ENCODE measurements at regions not wholly inside any gene's neighbourhood (a gene's known extent, or its start where the extent isn't known, plus 50 kb on each side); places are given as distances from the start of the nearest gene placed in this dataset.
"Not testable (repeated sequence)": the region's sequence is repeated elsewhere in the genome, so short reads cannot be mapped to it uniquely, and the experiment has no call there.

DNA sequence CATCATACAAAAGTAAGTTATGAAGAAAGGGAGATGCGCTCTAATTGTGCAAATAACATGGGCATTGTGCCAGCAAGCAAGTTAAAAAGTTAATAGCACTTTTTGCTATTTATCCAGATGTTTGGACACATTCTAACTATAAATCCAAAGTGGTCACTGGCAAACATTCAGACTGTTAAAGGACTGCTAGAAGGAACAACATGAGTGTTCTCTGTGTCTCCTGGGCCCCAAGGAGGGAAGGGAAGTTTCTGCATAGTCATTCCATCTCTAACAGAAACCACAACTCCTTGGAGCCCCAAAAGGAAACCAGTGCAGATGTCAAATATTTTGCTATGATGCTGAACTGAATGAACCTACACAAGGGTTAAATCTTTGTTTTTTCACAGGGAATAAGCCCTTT lies 213.3 kb upstream of the HNRNPA3 start:
- DNase-seq = no peak

DNA sequence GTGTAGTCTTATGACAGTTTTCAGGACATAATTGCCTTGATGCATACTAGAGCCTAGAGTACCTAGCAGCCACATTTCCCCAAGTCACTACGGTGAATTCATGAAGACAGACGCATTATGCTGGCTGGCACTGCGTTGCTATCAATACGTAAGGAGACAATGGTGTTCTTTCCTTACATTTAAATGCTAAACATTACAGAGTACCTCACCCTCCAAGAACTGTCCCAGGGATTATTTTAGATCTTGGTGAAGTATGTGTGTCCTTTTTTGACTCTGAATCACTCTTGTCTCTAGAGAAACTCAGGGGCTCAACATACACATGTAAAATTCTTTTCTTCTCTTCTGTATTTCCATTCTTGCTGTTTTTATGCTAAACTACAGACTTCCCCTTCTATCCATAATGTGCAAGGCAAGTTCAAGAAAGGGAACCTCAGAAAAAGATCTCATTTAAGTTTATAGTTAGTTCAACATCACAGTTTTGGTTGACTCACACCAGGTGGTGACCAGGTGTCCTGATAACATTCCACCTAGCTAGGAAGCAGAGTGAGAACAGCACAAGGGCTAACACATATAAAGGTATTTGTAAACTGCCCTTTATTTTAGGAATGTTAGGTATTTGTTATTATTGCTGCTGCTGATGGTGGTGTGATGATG lies 212.4 kb upstream of the HNRNPA3 start:
- no peak for DNase-seq

DNA sequence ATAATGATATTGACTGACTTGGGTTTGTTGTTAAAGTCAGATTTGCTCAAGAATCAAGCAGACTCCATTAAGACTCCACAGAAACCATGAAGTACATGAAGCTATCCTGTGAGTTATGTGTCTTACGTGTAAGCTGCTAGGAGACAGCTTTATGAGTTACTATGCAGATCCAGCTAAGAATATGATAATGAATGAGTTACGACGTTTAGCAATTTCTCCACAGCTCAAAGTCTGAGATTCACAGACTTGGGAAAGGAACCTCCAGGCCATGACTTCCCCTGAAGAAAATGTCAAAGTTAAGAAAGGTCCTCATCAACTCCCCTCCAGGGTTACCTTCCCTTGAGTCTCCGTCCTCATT lies 211.9 kb upstream of the HNRNPA3 start:
- no peak for DNase-seq

DNA sequence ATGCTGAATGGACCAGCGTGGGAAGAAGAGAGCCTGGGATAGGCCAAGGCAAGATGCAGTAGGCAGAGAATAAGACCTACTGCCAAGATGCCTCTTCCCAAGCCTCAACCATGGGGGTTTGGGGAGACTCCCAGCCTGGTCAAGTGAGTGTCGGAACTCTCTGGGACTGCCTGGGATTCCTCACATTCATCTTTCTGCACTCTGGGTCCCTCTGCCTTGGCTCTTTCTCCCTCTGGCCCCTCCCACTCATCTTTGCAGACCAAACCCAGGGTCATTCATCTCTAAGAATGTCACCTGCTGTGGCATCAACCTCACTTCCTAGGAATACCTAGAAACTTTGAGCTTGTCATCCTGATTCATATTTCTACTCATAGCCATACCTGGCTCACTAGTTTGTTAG lies 211.3 kb upstream of the HNRNPA3 start:
- DNase-seq = no peak

DNA sequence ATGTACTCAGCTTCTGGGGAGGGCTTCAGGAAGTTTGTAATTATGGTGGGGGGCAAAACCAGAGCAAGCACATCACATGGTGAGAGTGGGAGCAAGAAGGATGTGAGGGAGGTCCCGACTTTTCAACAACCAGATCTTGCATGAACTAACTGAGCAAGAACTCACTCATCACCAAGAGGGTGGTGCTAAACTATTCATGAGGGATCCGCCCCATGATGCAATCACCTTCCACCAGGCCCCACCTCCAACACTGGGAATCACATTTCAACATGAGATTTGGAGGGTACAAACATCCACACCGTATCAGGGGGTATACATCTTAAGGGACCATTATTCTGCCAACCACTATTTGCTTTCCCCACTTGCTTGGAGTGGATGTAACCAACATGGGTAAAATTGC lies 209.6 kb upstream of the HNRNPA3 start:
- DNase-seq = no peak

DNA sequence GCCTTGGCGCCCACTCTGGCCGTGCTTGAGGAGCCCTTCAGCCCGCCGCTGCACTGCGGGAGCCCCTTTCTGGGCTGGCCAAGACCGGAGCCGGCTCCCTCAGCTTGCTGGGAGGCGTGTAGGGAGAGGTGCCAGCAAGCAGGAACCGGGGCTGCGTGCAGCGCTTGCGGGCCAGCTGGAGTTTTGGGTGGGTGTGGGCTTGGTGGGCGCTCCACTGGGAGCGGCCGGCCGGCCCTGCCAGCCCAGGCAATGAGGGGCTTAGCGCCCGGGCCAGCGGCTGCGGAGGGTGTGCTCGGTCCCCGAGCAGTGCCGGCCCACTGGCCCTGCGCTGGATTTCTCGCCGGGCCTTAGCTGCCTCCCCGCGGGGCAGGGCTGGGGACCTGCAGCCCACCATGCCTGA lies 204.9 kb upstream of the HNRNPA3 start:
- not testable (repeated sequence) for DNase-seq

DNA sequence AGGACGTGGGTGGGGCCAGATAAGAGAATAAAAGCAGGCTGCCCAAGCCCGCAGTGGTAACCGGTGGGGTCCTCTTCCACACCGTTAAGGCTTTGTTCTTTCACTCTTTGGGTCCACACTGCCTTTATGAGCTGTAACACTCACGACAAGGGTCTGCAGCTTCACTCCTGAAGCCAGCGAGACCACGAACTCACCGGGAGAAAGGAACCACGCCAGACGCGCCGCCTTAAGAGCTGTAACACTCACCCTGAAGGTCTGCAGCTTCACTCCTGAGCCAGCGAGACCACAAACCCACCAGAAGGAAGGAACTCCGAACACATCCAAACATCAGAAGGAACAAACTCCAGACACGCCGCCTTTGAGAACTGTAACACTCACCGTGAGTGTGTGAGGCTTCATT lies 203.9 kb upstream of the HNRNPA3 start:
- DNase-seq = not testable (repeated sequence)

DNA sequence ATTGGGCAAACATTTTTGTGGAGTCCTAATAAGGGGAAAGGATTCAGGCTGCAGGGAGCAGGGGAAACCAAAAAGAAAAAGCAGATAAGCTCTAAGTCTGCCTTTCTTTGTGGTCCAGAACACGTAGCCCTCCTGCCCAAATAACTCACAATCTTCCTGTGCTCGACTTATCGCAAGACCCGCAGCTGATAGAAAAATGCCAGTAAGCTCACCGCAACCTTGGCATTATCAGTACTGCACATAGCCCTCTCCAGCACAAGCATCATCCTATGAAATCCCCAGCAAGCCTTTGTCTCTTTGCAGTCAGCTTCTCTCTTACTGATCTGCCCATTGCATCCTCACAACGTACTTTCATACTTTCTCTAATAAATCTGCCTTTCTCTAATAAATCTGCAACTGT lies 202.4 kb upstream of the HNRNPA3 start:
- DNase-seq = no peak

DNA sequence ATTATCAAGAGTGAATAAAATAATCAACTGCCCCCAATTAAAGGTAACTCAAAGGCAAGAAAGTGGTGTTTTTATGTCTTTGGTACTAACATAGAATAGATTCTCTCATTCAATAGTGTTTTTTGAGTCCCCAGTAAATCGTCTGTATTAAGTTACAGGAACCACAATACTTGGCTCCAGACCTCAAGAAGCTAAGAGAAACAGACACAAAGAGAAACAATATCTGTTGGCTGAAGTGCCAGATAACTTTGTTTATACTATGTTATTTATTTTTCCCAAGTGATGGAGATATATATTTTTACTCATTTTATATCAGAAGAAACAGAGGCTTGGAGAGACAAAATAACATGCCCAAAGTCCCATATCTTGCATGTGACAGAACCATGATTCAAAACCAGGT lies 201.7 kb upstream of the HNRNPA3 start:
- no peak for DNase-seq

DNA sequence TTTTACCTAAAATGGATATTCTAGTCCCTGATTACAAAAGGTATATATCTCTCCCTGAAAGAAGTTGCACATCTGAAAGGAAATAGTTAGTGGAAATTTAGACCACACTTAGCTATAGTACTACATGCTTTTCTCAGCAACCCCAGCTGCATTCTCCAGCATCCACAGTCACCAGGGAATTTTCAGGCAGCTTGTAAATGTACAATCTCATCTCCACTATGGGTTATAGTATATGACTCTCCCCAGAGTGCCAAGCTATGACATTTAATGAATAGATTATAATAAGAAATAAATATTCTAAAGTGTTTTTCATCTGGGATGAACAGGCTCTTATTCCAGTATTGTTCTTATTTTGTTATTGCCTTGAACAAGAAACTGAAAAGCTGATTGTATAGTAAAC lies 197.6 kb upstream of the HNRNPA3 start:
- no peak for DNase-seq

DNA sequence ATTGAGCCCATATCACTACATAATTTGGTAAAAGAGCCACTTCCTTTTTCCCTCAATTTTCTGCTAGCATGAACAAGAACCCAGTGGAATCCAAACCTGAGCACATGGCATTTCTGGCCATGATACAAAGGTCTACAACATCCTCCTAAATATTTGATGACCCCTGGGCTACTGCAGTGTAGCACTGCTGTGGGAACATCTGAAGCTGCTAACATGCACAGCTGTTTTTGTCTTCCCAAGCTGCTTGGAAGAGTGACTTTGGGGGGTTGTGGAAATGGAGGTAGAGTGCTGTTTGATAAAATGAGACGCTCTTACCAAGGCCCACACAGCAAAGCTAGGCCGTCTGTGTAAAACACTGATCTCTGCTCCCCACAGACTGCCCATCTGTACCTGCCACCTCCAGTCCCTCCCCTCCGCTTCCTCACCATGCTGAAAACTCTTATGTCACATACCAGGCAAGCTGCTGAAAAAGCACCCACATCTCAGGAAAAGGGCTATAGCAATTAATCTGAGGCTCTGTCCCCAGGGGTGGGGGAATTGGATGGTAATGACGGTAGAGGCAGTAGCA lies 197.2 kb upstream of the HNRNPA3 start:
- DNase-seq = no peak

DNA sequence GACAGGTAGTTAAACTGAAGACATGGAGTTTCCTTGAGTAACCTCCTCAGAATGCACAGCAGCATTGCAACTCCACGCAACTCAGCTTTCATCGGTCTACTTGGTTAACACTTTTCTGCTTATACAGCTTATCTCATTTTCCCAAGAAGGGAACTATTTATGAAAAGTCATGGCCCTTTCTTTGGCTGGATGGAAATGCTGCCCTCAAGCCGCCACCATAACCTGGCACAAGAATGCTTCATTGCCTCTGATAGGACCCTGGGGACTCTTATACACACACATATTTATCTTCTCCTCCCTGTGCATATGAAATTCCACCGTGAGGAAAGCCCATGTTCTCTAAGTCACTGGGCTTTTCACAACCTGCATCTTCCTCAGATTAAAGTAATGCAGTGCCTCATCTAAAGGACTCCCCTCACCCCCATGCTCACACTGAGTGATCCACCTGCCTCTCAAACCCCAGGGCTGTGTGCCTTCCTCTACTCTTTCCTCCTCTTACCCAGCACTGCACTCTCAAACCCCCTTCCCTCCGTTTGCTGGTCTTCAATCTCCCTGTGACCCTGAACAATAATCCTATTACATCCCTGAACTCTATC lies 192.0 kb upstream of the HNRNPA3 start:
- DNase-seq = no peak

DNA sequence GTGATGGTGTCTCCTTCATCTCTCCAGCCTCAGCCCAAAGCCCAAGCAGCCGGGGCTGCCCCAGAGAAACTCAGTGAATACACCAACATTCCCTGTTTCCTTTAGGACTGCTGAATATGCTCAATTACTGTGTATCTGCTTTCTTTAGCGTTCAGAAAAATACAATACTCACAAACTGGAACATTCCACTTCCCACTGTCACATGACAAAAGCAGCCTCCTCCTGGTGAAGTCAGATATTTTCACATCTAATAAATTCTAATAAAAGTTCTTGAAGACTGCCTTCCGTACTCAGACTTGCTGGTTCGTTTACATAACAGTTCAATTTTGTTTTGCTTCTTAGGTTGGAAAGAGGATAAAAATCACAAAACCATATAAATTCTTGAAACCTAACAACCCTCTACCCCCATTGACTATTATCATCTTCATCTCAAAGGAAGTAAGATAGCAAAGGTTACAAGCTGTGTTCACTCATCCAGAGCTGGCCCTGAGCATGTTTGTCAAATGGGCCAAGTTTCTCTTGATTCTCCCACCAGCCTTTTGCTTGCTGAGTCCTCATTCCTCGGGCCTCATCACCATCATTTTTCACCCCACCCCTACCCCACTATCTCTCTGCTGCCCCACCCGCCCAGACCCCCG lies 190.8 kb upstream of the HNRNPA3 start:
- DNase-seq = no peak

DNA sequence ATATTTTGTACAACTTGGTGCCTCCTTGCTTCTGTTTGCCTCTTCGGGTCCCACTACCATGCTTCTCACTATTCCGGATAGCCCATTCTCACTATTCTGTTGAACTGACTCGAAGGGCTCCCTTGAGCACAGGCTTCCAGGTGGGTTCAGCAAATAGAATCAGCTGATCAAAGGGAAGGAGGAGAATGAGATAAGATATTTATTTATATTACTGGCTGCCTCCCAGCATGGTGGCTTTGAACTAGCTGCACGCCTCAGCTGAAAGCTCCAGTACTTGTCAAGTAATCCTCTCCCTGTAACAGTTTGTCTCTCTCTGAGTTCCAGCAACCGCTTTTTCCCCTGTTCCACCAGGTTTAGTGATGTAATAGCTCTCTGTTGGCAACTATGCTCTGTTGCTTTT lies 187.8 kb upstream of the HNRNPA3 start:
- no peak for DNase-seq

DNA sequence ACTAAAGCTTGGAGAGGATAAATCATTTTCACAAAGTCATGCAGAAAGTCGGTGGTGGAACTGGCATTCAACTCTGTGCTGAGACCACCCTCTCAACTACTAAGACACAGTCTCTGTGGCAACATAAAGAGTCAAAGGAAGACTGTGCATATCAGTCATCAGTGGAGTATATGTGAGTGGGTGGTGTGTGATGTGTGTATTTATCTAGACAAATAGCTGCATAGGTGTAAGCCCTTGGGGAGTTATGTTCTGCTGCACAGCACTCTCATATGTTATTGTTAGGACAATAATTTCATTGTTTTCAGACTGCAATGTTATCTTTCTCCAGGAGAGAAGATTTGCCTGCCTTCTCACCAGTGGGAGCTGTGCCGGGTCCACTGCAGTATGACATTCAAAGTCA lies 186.3 kb upstream of the HNRNPA3 start:
- no peak for DNase-seq

DNA sequence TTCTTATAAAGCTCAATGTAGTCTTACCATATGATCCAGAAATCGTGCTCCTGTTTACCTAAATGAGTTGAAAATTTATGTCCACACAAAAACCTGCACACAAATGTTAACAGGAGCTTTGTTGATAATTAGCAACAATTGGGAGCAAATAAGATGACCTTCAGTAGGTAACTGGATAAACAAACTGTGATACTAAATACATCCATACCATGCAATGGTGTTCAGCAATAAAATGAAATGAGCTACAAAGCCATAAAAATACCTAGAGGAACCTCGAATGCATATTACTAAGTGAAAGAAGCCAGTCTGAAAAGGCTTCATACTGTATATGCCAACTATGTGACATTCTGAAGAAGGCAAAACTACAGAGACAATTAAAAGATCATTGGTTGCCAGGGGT lies 185.6 kb upstream of the HNRNPA3 start:
- no peak for DNase-seq

DNA sequence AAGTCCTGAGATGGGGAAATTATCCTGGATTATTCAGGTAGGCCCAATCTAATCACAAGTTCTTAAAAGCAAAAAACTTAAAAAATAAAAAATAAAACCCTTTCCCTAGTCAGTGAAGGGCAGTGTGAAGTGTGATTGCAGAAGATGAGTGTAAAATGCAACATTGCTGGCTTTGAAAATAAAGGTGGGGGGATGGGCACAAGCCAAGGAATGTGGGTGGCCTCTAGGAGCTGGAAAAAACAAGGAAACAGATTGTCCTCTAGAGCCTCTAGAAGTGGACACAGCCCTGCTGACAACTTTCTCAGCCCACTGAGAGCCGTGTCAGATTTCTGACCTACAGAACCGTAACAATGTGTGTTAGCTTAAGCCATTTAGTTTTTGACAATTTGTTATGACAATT lies 184.3 kb upstream of the HNRNPA3 start:
- DNase-seq = no peak

DNA sequence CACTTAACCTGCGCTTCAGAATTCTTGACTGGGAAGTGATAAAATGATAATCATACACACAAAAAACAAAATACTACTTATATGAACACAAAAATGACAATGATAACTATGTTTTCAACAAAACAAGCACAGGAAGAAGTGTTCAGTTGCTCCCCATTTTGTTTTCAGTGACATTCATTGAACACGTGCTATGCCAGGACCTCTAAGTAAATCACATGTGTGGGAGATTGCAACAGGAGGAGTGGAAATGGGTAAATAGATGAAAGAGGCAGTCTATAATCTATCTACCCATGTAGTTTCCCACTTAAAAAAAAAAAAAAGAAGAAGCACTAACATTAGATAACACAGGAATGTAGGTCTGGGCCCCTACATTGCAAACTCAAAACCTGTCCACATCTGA lies 183.5 kb upstream of the HNRNPA3 start:
- no peak for DNase-seq

DNA sequence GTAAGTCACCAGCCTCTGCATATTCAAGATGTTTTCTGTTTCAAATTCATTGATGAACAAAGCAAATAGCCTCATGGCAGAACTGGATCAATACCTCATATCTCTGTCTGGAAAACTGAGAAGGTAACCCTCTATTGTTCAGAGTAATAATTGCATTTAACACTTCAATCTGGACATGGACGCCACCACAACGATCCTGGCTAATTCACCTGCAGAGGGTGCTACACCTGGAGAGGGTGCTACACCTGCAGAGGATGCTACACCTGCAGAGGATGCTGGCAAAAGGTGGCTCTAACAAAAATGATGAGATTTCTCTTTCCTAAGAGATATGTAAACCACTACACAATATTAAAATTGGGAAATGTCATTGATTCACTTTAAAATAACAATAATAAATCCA lies 183.1 kb upstream of the HNRNPA3 start:
- DNase-seq = no peak

DNA sequence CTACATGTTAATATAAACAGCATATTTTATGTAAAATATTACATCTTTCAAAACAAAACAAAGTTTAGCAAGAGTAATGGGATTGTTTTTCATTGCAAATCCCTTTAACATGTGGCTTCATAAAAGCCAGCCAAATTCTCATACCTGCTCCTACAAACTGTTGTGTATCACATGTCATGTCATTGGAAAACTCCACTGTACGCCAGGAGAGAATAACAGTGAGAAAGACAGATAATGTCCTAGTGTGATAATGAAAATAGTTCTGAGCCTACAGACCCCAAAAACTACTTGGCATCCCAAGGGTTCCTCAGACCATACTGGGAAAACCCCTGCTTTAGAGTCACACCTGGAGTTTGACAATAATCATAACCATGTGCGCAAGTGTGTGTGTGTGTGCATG lies 182.7 kb upstream of the HNRNPA3 start:
- no peak for DNase-seq

DNA sequence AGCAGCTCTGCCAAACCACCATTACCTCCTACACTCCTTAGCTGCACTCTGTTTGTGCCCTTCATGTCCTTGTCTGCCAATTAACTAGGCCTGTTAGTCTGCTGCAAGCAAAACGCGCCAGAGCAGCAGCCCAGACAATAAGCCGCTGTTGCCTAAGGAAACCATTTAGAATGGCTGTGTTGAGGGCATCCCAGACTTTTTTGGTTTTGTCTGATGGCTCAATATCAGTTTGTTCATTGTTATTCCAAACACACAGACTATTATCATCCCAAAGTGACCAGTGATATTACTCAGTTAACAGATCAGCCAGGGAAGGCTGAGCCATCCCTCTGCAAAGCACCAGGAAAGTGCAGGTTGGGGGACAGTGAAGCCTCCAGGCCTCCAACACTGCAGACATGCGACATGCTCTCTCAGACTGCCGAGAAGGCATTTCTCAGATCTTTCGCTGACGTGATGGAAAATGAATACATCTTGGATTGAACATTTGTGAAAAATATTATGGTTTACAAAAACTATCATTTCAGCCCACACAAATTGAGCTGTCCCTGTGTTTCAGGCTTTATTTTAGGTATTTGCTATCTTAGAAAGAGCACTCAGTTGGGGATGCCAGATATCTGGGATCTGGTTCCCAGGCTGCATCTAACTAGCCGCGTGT lies 182.0 kb upstream of the HNRNPA3 start:
- no peak for DNase-seq

DNA sequence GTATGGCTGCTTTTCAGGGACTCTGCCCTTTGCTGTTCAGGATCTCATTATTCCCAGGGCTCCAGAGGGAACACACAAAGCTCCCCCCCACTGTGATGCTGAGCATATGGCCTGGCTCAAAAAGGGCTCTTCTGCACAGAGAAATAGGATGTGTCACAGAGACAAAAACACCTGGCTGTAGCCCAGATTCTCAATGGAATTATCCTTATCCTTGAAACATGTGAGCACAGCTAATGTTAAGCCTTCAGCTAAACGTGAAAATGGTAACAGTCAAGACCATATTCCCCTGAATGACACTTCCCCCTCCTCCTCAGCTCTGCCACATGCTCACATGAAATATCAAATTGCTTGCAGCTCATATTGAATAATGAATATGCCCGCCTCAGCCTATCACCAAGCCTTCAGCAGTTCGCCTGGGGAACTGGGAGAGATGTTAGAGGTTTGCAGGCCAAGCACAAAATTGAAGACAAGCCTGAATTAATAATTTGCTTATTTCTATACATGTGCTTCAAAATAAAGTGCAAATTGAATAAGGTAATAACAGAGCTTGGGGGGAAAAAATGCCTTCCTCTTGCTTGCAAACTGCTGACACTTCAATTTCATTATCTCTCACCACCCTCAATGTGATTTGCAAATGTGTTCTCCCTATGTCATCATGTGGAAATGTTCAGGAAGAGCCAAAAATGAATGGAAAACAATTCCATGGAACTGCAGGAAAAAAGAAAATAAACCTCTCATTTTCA lies 181.0 kb upstream of the HNRNPA3 start:
- DNase-seq = no peak

DNA sequence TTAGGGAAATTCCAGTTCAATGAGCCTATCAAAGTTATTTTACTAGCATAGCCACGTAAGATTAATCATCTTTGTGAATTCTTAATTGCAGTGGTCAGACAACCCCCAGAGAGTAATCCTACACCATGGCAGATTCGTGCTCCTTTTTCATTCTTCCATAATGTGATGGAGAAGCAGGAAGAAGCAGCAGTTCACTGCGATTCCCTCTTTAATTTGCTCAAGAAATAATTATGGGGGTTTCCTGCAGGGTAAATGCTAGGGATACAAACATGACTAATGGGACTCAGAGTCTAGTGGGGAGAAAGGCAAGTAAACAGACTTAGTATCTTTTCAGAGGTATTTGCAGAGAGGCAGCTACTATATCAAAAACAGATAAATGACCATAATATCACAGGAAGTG lies 175.8 kb upstream of the HNRNPA3 start:
- no peak for DNase-seq
